HG03439 (cell line): ENCODE measurements at regions not wholly inside any gene's neighbourhood (a gene's known extent, or its start where the extent isn't known, plus 50 kb on each side); places are given as distances from the start of the nearest gene placed in this dataset.
"Not testable (repeated sequence)": the region's sequence is repeated elsewhere in the genome, so short reads cannot be mapped to it uniquely, and the experiment has no call there.

Experiments used
- ATAC-seq: cut with Tn5 transposase; IDR thresholded peaks from one replicate; pipeline ENCODE4 v1.9.1; 2021; ENCODE audit warnings: mild to moderate bottlenecking, moderate library complexity; ENCODE audit not compliant: unreplicated experiment

GRCh38 chr21:35713914-35714313 is 346.4 kb downstream of the SETD4 start:
- ATAC-seq: no peak

- ATAC-seq: no peak
Observed at GRCh38 chr21:35711661-35712060, 348.7 kb downstream of the SETD4 start.

- no peak for ATAC-seq
Observed at GRCh38 chr21:35711213-35711612, 349.1 kb downstream of the SETD4 start.

DNA sequence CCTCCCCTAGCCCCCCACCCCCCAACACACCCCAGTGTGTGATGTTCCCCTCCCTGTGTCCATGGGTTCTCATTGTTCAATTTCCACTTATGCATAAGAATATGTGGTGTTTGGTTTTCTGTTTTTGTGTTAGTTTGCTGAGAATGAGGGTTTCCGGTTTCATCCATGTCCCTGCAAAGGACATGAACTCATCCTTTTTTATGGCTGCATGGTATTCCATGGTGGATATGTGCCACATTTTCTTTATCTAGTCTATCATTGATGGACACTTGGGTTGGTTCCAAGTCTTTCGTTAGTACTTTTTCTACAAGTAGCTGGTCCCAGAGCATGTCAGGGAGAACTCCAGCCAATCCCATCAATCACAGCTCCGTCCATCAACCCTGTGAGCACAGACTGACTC is 350.3 kb downstream of the SETD4 start:
- not testable (repeated sequence) for ATAC-seq

- no peak for ATAC-seq
Observed at GRCh38 chr21:35705888-35706287, 354.4 kb downstream of the SETD4 start.

DNA sequence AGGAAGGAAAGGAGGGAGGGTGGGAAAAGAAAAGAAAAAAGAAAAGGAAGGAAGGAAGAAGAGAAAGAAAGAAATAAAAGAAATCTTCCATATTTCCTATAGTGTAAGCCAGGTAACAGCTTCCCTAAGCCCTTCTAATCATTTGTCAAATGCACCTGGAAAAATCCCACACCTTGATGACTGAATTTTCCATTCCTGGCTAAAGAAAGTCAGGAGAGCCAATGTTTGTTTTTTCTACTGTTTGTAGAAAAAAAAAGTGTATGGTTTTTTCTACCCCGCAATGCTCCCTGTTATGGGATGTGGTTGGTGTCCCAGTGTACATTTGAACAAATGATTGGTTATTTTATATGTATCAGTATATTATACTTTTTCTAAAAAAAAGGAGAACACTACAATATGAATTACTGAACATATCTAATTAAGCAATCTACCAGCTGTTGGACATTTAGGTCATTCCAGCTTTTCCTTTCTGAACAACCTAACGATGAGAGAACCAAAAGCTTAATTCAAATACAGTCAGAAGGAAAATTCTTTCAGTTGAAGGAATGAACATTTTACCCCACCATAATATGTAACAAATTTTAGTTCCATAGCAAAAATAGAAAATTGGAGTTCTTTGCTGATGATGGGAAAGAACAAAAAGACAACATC is 355.0 kb downstream of the SETD4 start:
- no peak for ATAC-seq

- no peak for ATAC-seq
Observed at GRCh38 chr21:35703704-35704103, 356.6 kb downstream of the SETD4 start.

DNA sequence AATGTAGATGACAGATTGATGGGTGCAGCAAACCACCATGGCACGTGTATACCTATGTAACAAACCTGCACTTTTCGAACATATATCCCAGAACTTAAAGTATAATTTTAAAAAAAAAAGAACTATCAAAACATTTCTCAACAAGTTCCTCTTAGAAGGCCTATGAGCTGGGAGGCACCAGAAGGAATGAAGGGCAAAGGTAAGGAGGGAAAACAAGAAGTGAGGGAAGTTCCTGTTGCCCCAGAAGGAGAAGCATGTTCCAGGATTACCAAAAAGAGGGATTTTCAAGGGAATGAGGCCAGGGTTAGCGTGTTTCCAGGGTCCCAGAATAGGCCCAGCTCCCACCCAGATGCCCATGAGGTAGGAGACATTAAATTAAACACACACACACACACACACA is 361.0 kb downstream of the SETD4 start:
- no peak for ATAC-seq

- ATAC-seq: no peak
Observed at GRCh38 chr21:35697321-35697808, 363.0 kb downstream of the SETD4 start.

- no peak for ATAC-seq
Observed at GRCh38 chr21:35696644-35697043, 363.7 kb downstream of the SETD4 start.

DNA sequence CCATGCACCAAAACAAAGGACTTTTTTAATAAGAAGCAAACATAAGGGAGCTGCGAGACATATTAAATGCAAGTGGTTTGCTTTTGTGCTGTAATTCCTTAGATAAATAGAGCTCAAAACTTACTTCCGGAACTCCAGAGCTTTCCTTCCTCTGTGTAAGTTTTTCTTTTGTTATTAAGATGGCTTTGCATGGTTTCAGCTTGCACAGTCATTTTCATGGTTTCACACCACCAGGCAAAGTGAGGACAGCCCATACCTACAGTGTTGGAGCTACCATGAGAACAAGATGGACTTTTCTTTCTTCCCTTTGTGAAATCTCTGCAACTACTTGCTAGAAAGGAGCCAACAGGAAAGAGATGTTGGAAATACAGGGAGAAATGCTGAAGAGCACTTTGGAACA is 368.0 kb downstream of the SETD4 start:
- no peak for ATAC-seq

- no peak for ATAC-seq
Observed at GRCh38 chr21:35690436-35690835, 369.9 kb downstream of the SETD4 start.

GRCh38 chr21:35686156-35686555 is 374.2 kb downstream of the SETD4 start:
- no peak for ATAC-seq

GRCh38 chr21:35683664-35684304 is 376.5 kb downstream of the SETD4 start:
- ATAC-seq: no peak

- ATAC-seq: no peak
Observed at GRCh38 chr21:35682904-35683549, 377.3 kb downstream of the SETD4 start.

DNA sequence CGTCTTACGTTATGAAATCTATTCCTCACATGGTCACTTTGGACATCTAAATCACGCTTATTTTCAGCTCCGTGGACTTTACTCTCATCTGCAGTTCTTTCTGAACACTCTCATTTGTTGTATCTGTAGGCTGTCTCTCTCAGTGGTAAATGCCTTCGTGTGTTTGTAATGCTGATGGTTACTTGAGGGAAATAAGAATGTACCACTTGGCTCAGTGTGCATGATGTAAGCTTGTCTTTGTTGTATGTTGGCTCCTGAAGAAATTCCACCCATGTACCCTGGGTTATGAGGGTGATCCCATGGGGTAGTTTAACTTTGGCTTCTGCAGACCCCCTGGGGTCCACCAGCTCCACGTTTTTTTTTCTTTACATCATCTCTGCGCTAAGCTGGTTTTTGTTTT is 378.4 kb downstream of the SETD4 start:
- no peak for ATAC-seq

DNA sequence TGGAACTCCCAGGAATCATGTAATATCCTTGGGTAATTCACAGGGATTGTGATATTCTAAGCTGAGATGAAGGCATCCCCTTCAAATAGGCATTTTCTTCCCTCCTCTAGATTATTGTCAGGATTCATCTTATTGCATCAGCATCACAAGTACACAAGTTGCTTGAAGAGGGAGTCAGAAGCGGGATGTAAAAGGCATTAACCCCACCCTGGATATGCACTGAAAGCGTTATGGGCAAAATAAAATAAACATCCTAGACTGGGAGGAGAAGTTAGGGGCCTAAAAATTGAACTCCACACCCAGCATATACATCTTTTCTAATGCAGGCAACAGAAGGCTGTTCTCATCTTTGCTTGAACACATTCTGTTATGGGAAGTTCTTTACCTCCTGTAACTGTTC is 381.2 kb downstream of the SETD4 start:
- ATAC-seq: no peak

GRCh38 chr21:35678393-35678792 is 381.9 kb downstream of the SETD4 start:
- ATAC-seq: no peak

DNA sequence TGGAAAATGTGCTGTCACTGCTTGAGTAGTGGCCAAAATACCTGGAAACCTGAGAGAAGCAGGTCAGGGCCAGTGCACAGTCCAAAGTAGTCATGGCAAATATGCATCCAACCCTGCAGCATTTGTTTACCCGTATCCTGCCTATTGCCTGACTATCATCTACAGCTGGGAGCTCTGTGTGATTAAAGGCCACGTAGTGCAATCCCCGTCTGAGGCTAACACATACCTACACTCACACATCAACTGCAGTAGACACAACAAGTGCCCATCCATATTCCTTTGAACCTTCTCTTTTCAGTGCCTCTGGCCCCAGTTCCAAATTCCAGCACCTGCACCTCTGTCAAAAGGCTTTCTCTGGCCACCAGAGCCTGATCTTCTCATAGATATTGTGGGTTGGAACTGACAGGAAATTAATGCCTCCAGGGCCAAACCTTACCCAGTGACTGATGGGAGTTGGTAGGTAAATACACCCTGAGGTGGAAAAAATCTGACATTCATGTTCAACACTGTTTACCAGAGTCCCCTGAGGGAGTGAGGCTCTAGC is 383.0 kb downstream of the SETD4 start:
- no peak for ATAC-seq

GRCh38 chr21:35674895-35675470 is 385.3 kb downstream of the SETD4 start:
- ATAC-seq: no peak

- no peak for ATAC-seq
Observed at GRCh38 chr21:35674091-35674671, 386.1 kb downstream of the SETD4 start.
